HG03565 (cell line): ENCODE measurements at regions not wholly inside any gene's neighbourhood (a gene's known extent, or its start where the extent isn't known, plus 50 kb on each side); places are given as distances from the start of the nearest gene placed in this dataset.
"Not testable (repeated sequence)": the region's sequence is repeated elsewhere in the genome, so short reads cannot be mapped to it uniquely, and the experiment has no call there.

ENCODE experiments used
- ATAC-seq: cut with Tn5 transposase; IDR thresholded peaks from one replicate; pipeline ENCODE4 v1.9.1; 2021; ENCODE audit warnings: mild to moderate bottlenecking, moderate library complexity; ENCODE audit not compliant: unreplicated experiment

DNA sequence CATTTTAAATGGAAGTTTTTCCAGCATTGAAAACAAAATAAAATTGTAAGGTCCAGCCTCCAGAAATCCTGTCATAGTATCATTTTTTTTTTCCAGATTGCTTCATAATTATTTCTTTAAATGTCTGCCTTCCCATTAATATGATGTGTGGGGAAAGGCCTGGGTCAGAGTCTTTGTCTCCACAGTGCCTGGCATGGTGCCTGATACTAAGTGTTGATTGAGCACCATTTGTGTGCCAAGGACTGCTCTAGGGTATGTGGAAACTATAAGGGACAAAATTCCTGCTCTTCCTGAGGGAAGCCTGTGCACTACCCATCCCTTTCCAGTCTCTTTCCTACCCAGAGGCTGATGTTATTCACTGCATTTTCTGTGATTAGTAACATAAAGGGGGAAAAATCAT, 53.1 kb upstream of the BEND4 start:
- ATAC-seq = no peak

DNA sequence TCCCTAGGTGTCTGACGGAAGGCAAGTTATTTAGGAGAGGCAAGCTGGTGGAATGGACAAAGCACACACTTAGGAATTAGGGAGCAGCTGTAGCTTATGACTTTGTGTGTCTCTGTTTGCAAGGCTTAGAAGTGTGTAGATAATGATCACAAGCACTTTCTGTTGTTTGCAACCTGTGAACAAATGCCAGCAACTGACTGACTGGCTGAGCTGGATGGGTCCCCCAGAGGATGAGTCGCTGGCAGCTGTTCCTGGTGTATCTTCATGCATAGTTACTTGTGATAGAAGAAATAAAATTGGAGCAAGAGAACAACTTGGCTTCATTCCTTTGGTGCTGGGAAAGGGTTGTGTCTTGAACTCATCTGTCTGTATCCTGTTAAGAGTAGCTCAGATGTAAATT, 64.2 kb upstream of the BEND4 start:
- no peak for ATAC-seq

DNA sequence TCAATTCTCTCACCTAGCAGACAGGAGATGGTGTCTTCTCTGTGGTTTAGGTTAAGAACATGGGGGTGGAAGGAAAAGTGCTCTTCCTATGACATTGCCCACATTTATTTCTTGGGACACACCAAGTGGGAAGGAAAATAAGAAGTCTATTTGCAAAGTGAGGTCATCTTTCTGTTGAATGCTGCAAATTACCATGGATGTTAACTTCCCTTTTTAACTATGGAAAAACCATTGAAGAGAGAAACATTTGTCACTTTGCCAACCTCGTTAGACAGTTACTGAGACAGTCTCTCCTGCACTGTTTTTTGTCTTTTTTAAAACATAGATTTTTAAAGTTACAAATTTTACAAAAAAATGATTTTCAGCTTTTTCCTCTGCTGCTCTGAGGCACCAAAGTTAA, 72.8 kb upstream of the BEND4 start:
- ATAC-seq = no peak

DNA sequence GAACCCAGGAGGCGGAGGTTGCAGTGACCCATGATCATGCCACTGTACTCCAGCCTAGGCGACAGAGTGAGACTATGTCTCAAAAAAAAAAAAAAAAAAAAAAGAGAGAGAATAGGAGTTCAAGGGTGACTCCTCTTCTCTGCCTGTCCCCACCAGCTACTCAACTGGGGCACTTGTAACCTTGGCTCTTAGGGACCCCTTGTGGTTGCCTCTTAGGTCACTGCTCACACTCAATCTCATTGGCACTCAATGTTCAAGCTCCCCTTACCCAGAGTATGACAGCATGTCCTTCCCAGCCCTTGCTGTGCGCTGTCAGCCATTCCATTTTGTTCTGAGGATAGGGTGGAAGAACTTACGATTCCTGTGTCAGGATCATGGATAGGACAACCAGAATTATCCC, 82.4 kb upstream of the BEND4 start:
- no peak for ATAC-seq

DNA sequence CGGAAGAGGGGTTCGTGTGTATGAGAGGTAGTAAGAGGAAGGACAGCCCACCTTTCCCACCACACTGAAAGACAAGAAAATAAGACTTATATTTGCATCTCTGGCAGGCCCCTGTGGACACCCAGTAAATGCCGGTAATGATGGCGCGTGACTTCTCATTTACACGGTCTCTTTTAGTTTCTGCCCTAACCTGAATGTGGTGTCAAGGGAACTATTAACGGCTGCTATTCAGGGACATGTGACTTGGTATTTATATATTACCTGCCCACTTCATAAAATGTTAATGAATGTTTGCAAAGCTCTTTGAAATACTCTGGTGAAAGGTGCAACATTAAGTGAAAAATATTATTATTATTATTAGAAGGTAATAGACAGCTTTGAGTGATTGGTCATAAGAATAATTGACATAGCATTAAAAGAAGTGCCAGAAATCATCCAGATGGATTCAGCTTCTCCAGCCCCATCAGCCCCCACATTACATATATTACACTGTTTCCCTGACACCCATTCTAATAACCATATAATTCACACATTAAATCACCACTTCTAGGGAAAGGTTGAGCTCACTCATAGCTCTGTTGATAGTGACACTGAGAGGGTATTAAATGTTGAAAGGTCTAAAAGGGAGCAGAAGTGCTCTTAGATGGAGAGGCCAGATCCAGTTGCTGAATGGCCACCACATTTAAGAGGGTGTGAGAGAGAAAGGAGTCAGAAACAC, 83.0 kb upstream of the BEND4 start:
- ATAC-seq = no peak

DNA sequence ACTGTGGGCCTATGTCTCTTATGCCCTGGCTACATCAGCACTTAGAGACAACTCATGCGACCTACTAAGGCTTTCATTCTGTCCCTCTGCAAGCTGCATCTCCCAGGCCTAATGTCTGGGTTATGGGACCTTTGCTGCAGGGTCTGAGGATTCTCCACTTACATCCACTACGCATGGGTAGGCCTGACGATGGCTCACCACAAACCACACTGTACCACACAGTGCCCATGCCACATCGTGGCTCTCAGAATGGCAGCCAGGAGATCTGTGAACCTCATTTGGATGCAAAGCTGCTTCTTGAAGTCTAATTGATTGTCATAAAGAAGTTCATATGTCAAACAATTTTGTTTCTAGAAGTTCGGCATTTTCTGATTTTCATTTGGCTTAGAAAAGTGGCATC, 84.6 kb upstream of the BEND4 start:
- no peak for ATAC-seq

DNA sequence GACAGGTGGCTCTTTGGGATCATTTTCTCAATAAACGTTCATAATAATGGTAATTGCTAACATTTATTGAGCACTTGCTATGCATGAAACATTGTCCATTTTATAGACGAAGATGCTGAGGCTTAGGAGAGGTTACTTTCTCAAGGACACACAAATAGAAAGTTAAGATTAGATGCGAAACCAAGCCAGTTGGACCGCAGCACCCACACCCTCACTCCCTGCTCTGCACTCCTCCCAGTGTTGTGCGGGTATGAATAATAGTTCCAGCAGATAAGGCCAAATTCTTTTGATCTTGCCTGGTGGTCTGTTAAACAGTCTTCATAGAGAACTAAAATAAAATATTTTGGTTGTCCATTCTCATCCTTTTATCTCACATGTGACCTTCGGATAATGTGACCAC, 85.0 kb upstream of the BEND4 start:
- ATAC-seq = no peak

DNA sequence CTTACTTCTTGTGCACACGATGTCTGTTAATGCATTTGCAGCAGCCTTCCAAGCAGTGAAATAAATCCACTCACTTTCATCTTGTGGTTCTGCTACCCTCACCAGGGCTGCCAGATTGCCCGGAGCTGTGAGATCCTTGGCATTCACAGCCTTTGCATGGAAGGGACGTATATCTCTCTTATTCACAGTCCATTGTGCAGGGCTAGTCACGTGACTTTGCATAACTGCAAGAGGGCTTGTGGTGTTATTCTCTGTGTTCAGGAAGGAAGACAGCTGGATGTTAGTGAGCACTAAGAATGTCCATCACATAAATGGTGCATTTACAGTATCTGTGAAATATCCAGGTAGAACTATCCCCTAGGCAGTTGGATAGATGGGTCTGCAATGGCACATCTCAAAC, 96.5 kb upstream of the BEND4 start:
- no peak for ATAC-seq

DNA sequence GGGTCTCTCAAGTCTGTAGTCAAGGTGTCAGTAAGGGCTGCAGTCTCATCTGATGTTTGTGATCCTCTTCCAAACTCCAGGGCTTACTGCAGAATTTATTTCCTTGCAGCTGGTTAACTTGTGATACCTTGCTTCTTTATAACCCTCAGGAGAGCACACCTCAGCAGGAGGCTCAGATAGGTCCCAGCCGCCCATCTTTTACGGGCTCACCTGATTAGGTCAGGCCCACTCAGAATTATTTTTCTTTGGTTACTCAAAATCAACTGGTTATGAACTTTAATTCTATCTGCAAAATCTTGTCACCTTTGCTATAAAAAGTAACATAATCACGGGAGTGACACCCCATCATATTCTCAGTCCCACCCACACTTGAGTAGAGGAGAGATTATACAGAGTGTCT, 99.9 kb upstream of the BEND4 start:
- no peak for ATAC-seq

DNA sequence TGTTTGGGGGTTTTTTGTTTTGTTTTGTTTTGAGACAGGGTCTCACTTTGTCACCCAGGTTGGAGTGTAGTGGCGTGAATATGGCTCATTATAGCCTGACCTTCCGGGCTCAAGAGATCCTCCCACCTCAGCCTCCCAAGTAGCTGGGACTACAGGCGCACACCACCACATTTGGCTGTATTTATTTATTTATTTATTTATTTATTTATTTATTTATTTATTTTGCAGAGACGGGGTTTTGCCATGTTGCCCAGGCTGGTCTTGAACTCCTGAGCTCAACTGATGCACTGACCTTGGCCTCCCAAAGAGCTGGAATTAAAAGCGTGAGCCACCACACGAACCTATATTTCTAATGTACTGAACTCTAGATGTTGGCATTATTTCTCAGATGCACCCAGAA, 105.2 kb upstream of the BEND4 start:
- not testable (repeated sequence) for ATAC-seq

DNA sequence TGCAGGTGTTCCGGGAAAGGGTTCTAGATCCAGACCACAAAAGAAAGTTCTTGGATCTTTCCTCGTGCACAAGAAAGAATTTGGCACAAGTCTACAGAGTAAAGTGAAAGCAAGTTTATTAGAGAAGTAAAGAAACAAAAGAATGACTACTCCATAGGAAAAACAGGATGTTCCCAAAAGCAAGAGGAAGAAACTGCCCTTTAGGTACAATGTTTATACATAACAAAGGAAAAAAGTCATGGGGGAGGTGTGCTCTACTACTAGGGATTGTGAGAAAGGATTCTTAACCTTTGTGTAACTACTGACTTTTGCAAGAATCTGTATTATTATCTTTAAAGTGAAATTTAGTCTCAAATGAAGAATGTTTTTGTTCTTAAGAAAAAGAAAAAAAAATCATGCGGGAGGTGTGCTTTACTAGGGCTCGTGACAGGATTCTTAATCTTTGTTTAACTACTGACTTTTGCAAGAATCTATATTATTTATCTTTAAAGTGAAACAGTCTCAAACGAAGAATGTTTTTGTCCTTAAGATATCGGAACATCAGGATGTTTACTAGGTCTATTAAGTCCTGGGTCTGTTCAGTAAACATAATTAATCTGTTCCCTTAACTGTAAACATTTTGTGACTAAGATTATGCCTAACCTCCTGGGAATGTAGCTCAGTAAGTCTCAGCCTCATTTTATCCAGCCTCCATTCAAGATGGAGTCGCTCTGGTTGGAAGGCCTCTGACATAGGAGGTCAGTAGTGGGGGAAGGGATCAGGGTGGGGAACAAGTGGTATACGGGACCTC, 110.4 kb upstream of the BEND4 start:
- ATAC-seq = no peak

DNA sequence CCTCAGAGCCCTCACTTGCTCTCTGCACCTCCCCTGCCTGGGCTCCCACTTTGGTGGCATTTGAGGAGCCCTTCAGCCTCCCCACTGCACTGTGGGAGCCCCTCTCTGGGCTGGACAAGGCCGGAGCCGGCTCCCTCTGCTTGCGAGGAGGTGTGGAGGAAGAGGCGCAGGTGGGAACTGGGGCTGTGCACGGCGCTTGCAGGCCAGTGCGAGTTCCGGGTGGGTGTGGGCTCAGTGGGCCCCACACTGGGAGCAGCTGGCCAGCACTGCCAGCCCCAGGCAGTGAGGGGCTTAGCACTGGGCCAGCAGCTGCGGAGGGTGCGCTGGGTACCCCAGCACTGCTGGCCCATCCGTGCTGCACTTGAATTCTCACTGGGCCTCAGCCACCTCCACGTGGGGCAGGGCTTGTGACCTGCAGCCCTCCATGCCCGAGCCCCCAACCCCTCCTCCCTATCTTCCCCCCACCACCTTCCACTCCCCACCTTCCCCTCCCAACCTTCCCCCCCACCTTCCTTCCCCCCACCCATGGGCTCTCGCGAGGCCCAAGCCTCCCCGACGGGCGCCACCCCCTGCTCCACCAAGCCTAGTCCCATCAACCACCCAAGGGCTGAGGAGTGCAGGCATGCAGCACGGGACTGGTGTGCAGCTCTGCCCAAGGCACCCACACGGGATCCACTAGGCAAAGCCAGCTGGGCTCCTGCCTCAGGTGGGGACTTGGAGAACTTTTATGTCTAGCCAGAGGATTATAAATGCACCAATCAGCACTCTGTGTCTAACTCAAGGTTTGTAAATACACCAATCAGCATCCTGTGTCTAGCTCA, 113.5 kb upstream of the BEND4 start:
- no peak for ATAC-seq

DNA sequence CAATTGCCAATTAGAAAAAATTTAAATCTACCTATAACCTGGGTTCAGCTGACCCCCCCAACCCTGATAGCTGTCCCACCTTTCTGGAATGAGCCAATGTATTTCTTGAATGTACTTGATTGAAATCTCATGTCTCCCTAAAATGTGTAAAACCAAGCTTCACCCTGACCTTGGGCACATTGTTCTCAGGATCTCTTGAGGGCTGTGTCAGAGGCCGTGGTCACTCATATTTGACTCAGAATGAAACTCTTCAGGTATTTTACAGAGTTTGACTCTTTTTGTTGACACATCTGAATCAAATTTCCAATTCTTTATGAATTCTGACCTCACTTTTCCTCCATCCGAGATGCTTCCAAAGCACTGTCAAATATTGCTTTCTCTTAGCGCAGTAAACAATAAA, 115.3 kb upstream of the BEND4 start:
- ATAC-seq = no peak

DNA sequence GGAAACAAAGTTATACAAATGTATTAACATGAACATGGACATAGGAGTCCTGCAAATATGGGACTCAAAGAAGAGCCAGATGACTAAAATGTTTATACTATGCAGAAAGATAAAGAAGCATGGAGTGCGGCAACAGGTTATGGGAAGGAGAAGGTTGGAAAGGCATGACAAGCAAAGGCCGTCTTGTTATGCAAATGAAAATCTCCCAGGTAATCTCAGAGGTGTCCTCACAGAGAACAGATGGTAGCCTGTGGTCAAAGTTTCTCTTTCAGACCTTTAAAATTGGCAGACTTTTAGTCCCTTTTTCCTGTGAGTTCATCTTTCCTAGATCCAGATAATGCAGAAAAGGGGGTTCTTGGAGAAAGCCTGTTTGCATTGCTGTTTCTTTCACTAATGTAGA, 116.4 kb upstream of the BEND4 start:
- ATAC-seq = no peak

DNA sequence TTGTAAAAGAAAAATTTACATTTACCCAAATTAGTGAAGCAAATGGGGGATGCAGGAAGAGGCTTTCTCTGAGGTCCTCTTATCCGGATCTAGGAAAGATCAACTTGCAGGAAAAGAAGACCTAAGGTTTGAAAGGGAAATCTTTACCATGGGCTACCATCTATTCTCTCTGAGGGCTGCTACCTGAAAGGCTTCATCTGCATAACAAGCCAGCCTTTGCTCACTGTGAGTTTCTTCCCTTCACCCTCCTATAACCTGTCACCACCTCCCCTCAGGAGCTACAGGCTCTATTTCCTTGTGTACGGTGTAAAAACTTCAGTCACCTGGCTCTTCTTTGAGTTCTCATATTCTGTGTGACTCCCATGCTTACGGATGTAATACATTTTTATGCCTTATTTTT, 118.6 kb upstream of the BEND4 start:
- no peak for ATAC-seq

DNA sequence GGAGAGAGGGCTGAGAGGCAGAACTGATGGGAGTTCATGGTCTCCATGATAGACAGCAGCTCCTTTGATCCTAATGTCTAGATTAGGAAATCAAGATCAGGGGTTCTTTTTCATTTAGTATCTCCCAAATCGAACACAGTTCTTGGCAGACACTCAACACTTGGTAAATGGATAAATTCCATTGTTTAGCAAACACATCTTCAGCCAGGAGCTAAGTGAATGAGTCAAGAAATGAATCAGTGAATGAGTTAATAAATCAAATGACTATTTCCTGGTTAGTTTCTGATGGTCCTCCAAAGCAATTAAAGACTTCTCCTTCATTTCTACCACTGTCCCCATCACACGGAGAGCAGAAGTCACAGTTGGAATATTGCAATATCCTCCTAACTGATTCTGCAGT, 120.0 kb upstream of the SHISA3 start:
- ATAC-seq = no peak

DNA sequence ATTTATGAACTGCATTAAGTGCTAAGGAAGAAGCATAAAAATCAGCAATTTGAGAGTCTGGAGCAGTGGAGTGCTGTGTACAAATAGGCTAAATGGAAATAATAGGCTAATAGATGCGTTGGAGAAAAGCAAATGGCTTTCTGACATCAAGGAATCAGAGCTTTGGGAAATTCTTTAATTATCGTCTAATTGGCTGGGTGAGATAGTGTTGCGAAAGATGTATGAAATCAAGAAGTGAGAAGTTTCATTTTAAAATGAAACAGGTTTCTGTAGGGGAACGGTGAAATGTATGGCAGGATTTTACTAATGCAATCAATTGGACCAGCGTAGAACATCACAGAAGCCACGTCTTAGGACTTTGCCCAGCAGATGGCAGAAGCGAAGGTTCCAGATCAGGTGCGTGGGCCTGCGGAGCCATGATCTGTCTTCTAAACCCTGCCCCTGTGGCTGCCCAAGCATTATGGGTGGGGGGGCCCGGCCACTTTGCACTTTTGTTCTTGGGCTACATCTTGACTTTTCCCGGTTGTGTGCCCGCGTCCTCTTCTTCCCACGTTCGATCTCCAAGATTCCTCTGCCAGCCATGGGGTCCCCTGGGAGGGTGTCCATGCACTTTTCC, 118.5 kb upstream of the SHISA3 start:
- ATAC-seq = no peak

DNA sequence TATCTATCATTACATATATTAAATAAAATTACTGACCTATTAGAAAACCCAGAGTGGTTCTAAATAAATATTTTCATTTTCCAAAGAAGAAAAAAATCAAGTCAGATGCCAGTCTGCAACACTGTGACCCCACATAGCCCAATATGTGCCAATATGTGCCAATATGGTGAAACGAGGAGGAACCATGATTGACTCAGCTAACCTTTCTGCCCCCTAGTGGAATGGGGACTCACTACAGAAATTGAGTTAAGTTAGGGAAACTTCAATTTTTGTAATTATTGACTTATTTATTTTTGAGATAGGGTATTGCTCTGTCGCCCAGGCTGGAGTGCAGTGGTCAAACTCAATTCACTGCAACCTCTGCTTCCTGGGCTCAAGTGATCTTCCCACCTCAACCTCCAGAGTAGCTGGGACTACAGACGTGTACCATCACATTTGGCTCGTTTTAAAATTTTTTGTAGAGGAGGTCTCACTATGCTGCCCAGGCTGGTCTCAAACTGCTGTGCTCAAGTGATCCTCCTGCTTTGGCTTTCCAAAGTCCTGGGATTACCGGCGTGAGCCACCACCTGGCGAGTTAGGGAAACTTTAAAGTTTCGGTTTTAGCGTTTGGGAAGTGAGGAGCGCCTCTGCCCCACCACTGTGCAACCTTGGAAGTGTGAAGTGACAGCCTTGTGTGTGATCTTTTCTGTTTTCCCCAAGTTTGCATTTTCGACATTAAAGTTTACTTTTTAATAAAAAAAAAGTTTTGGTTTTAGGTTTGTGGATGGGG, 116.8 kb upstream of the SHISA3 start:
- ATAC-seq = no peak

DNA sequence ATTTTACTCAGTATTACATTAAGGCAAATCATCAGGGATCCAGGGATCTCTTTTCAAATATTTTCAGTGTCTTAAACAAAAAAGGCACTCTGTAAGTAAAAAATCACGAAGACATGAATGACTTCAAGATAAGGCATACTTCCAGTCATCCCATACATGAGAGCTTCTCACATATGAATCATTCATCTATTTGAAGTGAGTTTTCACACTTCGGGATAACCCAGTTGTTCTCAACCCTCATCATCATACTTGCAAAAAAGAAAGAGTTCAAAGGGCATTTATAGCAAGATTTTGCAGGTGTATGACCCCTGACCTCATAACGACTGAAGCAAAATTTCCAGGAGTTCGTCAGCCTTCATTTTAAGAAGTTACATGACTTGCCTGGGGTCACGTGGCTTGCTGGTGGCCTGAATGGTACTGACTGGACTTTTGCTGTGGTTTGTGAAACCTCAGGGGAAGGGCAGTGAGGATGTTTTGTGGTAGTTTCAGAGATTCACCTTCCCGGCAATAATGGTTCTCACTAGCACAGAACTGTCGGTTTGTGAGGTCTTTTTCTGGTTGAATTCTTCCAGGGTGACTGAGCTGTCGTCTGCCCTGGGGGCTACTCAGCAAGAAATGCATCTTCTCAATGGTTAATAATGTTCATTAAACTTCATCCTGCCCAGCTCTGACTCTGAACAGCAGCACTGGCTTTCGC, 115.8 kb upstream of the SHISA3 start:
- peak; percentile 44 for ATAC-seq
